CD14-positive monocyte (primary cell): ENCODE measurements at regions not wholly inside any gene's neighbourhood (a gene's known extent, or its start where the extent isn't known, plus 50 kb on each side); places are given as distances from the start of the nearest gene placed in this dataset.

Experiments used
- DNase-seq, 3 donors: peaks; one replicate each; pipeline ENCODE4 v3.0.0-alpha.2; 2011 to 2022
- H2AFZ ChIP-seq: 2 replicates; pipeline ENCODE4 v1.6.0; 2012; ENCODE audit warnings: mild to moderate bottlenecking, low read depth, low read length, inconsistent platforms; ENCODE audit not compliant: insufficient read depth, poor library complexity, severe bottlenecking
- H3K27ac ChIP-seq, 2 donors: 1 replicate in 1 of 2; 2 replicates in 1 of 2; pipeline ENCODE4 v1.5.1; 2012 to 2013; ENCODE audit warnings: low read length in 2 of 2, control low read depth in 1 of 2, inconsistent platforms in 1 of 2, low read depth in 1 of 2, mild to moderate bottlenecking in 1 of 2
- H3K27me3 ChIP-seq, 2 donors: one replicate each; pipeline versions ENCODE4 v1.6.0 to v1.6.1; 2011 to 2013; ENCODE audit warnings: low read length in 2 of 2; ENCODE audit not compliant: control insufficient read depth in 2 of 2, insufficient read depth in 2 of 2
- H3K36me3 ChIP-seq, 2 donors: replicated peaks in 1 of 2; 1 replicate in 1 of 2; 2 replicates in 1 of 2; pipeline versions ENCODE4 v1.5.1 to v1.6.1; 2012 to 2013; ENCODE audit warnings: low read length in 2 of 2, control low read depth in 1 of 2, inconsistent platforms in 1 of 2, mild to moderate bottlenecking in 1 of 2; ENCODE audit not compliant: insufficient read depth in 2 of 2, control insufficient read depth in 1 of 2
- H3K4me1 ChIP-seq, 2 donors: 1 replicate in 1 of 2; 2 replicates in 1 of 2; pipeline versions ENCODE4 v1.5.1 to v1.6.1; 2012 to 2013; ENCODE audit warnings: low read length in 2 of 2, control low read depth in 1 of 2, inconsistent platforms in 1 of 2, mild to moderate bottlenecking in 1 of 2, moderate library complexity in 1 of 2; ENCODE audit not compliant: insufficient read depth in 2 of 2, control insufficient read depth in 1 of 2
- H3K4me2 ChIP-seq: replicated peaks from 2 replicates; pipeline ENCODE3; 2012; ENCODE audit warnings: low read length, moderate library complexity, mild to moderate bottlenecking; ENCODE audit not compliant: poor library complexity, severe bottlenecking; ENCODE audit errors: extremely low read depth
- H3K4me3 ChIP-seq, 3 experiments: fragments of 200-600 bp in 1 of 3; sonication (generic) in 1 of 3; replicated peaks in 1 of 3; 1 replicate in 2 of 3; 2 replicates in 1 of 3; pipeline ENCODE4 v1.5.1; 2011 to 2013; ENCODE audit warnings: low read length in 3 of 3, mild to moderate bottlenecking in 3 of 3, control low read depth in 2 of 3, low read depth in 2 of 3, inconsistent platforms in 1 of 3, moderate library complexity in 1 of 3
- H3K79me2 ChIP-seq: 2 replicates; pipeline ENCODE4 v1.6.0; 2012; ENCODE audit warnings: mild to moderate bottlenecking, control low read depth, inconsistent platforms, low read length, moderate library complexity; ENCODE audit not compliant: insufficient read depth
- H3K9ac ChIP-seq: 2 replicates; pipeline ENCODE4 v1.6.0; 2017; ENCODE audit warnings: low read length, mild to moderate bottlenecking; ENCODE audit not compliant: insufficient read depth, poor library complexity, severe bottlenecking
- H3K9me3 ChIP-seq, 2 donors: replicated peaks in 1 of 2; 1 replicate in 1 of 2; 2 replicates in 1 of 2; pipeline versions ENCODE4 v1.5.1 to v1.6.1; 2012 to 2013; ENCODE audit warnings: low read length in 2 of 2, control low read depth in 1 of 2; ENCODE audit not compliant: control insufficient read depth in 1 of 2, insufficient read depth in 1 of 2
- H4K20me1 ChIP-seq: 2 replicates; pipeline ENCODE4 v1.6.0; 2012; ENCODE audit warnings: mild to moderate bottlenecking, low read length, control low read depth, moderate library complexity; ENCODE audit not compliant: insufficient read depth
- H3K27ac Mint-ChIP-seq, 7 donors: one replicate each; pipeline ENCODE4 v1.8.0; 2020; ENCODE audit warnings: mild to moderate bottlenecking in 7 of 7, mixed read lengths in 7 of 7, moderate library complexity in 6 of 7, inconsistent platforms in 2 of 7
- H3K27me3 Mint-ChIP-seq, 3 donors: one replicate each; pipeline ENCODE4 v1.8.0; 2021 to 2022; ENCODE audit warnings: low read depth in 3 of 3, mild to moderate bottlenecking in 3 of 3, mixed read lengths in 3 of 3, moderate library complexity in 3 of 3, inconsistent platforms in 1 of 3
- H3K36me3 Mint-ChIP-seq, 2 donors: one replicate each; pipeline ENCODE4 v1.8.0; 2020; ENCODE audit warnings: mixed read lengths in 2 of 2, inconsistent platforms in 1 of 2, mild to moderate bottlenecking in 1 of 2
- H3K4me1 Mint-ChIP-seq: one replicate; pipeline ENCODE4 v1.8.0; 2020; ENCODE audit warnings: mild to moderate bottlenecking, mixed read lengths
- H3K4me3 Mint-ChIP-seq, 2 donors: one replicate each; pipeline ENCODE4 v1.8.0; 2020; ENCODE audit warnings: mild to moderate bottlenecking in 2 of 2, mixed read lengths in 2 of 2, moderate library complexity in 1 of 2
- H3K9me3 Mint-ChIP-seq, 7 donors: one replicate each; pipeline ENCODE4 v1.8.0; 2020 to 2022; ENCODE audit warnings: mixed read lengths in 7 of 7, mild to moderate bottlenecking in 6 of 7, moderate library complexity in 6 of 7, inconsistent platforms in 2 of 7
- WGBS: methylation state at CpG from one replicate; pipeline ENCODE4 v1.1.5; 2013; ENCODE audit warnings: missing lambda C conversion rate; ENCODE audit not compliant: insufficient coverage; 5-methylcytosine and 5-hydroxymethylcytosine counted together
- intact Hi-C, 2 donors: fragments of 100-400 bp; cut with micrococcal nuclease; formaldehyde crosslinking; loops; one replicate each; pipeline versions ENCODE4 v1.15.0 to v1.15.1; 2023
- TF ChIP-seq, protein P1 (sequence below): fragments of 200-600 bp; IDR thresholded peaks from one replicate; pipeline ENCODE4 v1.8.0; 2022; ENCODE audit warnings: antibody characterized with exemption, mild to moderate bottlenecking

DNA sequence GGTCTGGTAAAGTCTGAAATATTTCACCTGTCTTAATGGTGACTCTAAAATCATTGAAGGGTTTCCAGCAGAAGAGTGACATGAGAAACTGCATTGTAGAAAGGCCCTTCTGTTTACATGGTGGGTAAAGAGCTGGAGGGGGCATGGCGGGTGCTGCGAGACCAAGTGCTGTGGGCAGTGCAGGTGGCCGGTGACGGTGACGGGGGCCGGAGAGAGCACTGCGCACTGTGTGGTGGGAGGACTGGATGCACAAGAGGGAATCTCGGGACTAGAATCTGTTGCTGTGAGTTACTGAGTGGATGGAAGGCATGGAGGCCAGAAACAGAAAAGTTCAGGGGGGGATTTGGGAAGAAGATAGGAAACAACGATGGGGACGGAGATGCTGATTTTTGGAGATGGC lies 218.7 kb downstream of the USP6NL start:
- Histone ChIP-seq H3K36me3 (no peaks in the 10 kb centered on the region), H3K9me3 (no peaks in the 10 kb centered on the region), H3K27ac (no peak overlapping the region), H3K4me1 (no peaks in the 10 kb centered on the region), H4K20me1 (no peaks in the 10 kb centered on the region), H3K4me3 (no peak overlapping the region), H3K27me3 (no peaks in the 10 kb centered on the region), H3K9ac (no peak overlapping the region), H3K79me2 (no peaks in the 10 kb centered on the region), H2AFZ (no peak overlapping the region), H3K4me2 (no peak overlapping the region)
- H3K27ac Mint-ChIP-seq = no peak overlapping the region
- H3K4me1 Mint-ChIP-seq = no peaks in the 10 kb centered on the region
- peak overlapping the region in 1 of 2 donors; percentile 12 for H3K4me3 Mint-ChIP-seq
- H3K27me3 Mint-ChIP-seq = peaks cover 1 to 3% (median 2%) of the 10 kb centered on the region in 3 donors
- TF ChIP-seq, protein P1, sequence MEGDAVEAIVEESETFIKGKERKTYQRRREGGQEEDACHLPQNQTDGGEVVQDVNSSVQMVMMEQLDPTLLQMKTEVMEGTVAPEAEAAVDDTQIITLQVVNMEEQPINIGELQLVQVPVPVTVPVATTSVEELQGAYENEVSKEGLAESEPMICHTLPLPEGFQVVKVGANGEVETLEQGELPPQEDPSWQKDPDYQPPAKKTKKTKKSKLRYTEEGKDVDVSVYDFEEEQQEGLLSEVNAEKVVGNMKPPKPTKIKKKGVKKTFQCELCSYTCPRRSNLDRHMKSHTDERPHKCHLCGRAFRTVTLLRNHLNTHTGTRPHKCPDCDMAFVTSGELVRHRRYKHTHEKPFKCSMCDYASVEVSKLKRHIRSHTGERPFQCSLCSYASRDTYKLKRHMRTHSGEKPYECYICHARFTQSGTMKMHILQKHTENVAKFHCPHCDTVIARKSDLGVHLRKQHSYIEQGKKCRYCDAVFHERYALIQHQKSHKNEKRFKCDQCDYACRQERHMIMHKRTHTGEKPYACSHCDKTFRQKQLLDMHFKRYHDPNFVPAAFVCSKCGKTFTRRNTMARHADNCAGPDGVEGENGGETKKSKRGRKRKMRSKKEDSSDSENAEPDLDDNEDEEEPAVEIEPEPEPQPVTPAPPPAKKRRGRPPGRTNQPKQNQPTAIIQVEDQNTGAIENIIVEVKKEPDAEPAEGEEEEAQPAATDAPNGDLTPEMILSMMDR = no peak
- H3K9me3 Mint-ChIP-seq = peaks cover 0 to 6% (median 0%) of the 10 kb centered on the region in 7 donors
- no peak for DNase-seq
- no peaks in the 10 kb centered on the region for H3K36me3 Mint-ChIP-seq
- 97% methylated on average over 6 of the region's 10 CpGs for WGBS
- intact Hi-C loops = no loop called here

DNA sequence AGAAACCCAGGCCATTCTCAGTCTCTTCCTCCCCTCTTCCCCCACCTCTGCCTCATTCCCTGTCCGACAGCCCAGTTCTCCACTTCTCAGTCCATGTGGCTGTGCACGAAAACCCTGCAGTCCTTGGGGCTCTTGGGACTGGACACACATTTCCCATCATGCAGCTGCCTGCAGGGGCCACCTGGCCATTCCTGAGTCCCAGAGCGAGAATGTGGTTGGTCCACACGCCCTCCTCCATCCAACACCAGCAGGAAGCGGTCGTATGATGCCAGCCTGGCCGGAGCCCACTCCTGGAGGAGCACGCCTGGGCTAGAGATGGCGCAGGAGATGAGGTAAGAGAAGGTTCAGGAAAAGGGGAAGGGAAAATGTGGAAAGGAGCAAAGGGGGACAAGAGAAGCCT lies 222.5 kb downstream of the USP6NL start:
- no peak overlapping the region for H2AFZ ChIP-seq
- TF ChIP-seq, protein P1 = no peak
- WGBS = 73% methylated on average over 2 of the region's 9 CpGs
- H3K9me3 ChIP-seq = no peaks in the 10 kb centered on the region
- Mint-ChIP-seq H3K9me3 (peaks cover 0 to 8% (median 4%) of the 10 kb centered on the region in 7 donors), H3K27me3 (peaks cover 2 to 5% (median 4%) of the 10 kb centered on the region in 3 donors), H3K4me3 (no peak overlapping the region), H3K36me3 (no peaks in the 10 kb centered on the region), H3K27ac (no peak overlapping the region), H3K4me1 (no peaks in the 10 kb centered on the region)
- intact Hi-C loops = no loop called here
- no peaks in the 10 kb centered on the region for H3K79me2 ChIP-seq
- no peaks in the 10 kb centered on the region for H3K27me3 ChIP-seq
- no peaks in the 10 kb centered on the region for H3K36me3 ChIP-seq
- H3K4me1 ChIP-seq = no peaks in the 10 kb centered on the region
- no peak overlapping the region for H3K27ac ChIP-seq
- no peaks in the 10 kb centered on the region for H4K20me1 ChIP-seq
- no peak overlapping the region for H3K9ac ChIP-seq
- DNase-seq = no peak
- H3K4me3 ChIP-seq = no peak overlapping the region
- H3K4me2 ChIP-seq = no peak overlapping the region
